PC-9 (cell line): ENCODE measurements at regions not wholly inside any gene's neighbourhood (a gene's known extent, or its start where the extent isn't known, plus 50 kb on each side); places are given as distances from the start of the nearest gene placed in this dataset.
A peak's percentile ranks its signal among the peaks of the same experiment; 100 is the strongest.

Experiments
- BruUV-seq: library from RNA; stranded (reverse); fragments of 400-500 nt; replicated peaks from 2 replicates; lab custom pipeline; 2021; lab: Mats Ljungman, UMichigan
- CTCF ChIA-PET: fragments of 300-600 bp; sonication (Branson Sonifier 250); formaldehyde crosslinking; loops from one replicate; lab custom pipeline; 2022; ENCODE audit warnings: antibody characterized with exemption; lab: Charles Lee
- POLR2A ChIA-PET: fragments of 300-600 bp; sonication (Branson Sonifier 250); formaldehyde crosslinking; loops from one replicate; lab custom pipeline; 2022; ENCODE audit warnings: antibody characterized with exemption; ENCODE audit not compliant: unreplicated experiment; lab: Charles Lee
- DNase-seq, 2 experiments: peaks; one replicate each; pipeline versions ENCODE4 v3.0.0 to v3.0.0-alpha.2; 2015 to 2022; ENCODE audit warnings: mixed read lengths in 1 of 2
- H2AFZ ChIP-seq: fragments of 200-600 bp; sonication (generic); 2 replicates; pipeline ENCODE4 v1.8.1; 2017; ENCODE audit warnings: antibody characterized with exemption
- H3F3A ChIP-seq: fragments of 200-600 bp; sonication (generic); 2 replicates; pipeline ENCODE4 v1.8.1; 2017; ENCODE audit warnings: antibody characterized with exemption, mild to moderate bottlenecking, low read depth; ENCODE audit not compliant: insufficient read depth
- H3K27ac ChIP-seq: fragments of 200-600 bp; sonication (generic); 2 replicates; pipeline ENCODE4 v1.6.1; 2016; ENCODE audit warnings: mixed run types
- H3K27me3 ChIP-seq: fragments of 200-600 bp; sonication (generic); 2 replicates; pipeline ENCODE4 v1.6.1; 2016; ENCODE audit warnings: low read depth, mixed run types; ENCODE audit not compliant: insufficient read depth
- H3K36me3 ChIP-seq: fragments of 200-600 bp; sonication (generic); 2 replicates; pipeline ENCODE4 v1.6.1; 2016; ENCODE audit warnings: low read depth, mixed run types
- H3K4me1 ChIP-seq: fragments of 200-600 bp; sonication (generic); replicated peaks from 2 replicates; pipeline ENCODE4 v1.6.1; 2016; ENCODE audit warnings: mixed run types; ENCODE audit not compliant: insufficient read depth
- H3K4me2 ChIP-seq: fragments of 200-600 bp; sonication (generic); 2 replicates; pipeline ENCODE4 v1.6.1; 2017; ENCODE audit warnings: mixed run types
- H3K4me3 ChIP-seq: fragments of 200-600 bp; sonication (generic); 2 replicates; pipeline ENCODE4 v1.6.1; 2016; ENCODE audit warnings: mixed run types
- H3K79me2 ChIP-seq: fragments of 200-600 bp; sonication (generic); 2 replicates; pipeline ENCODE4 v1.6.1; 2017; ENCODE audit warnings: low read depth, mixed run types
- H3K9me2 ChIP-seq: fragments of 200-600 bp; sonication (generic); 2 replicates; pipeline ENCODE4 v1.8.1; 2017; ENCODE audit warnings: mild to moderate bottlenecking; ENCODE audit not compliant: insufficient read depth
- H3K9me3 ChIP-seq: fragments of 200-600 bp; sonication (generic); 2 replicates; pipeline ENCODE4 v1.8.1; 2016; ENCODE audit warnings: low read depth; ENCODE audit not compliant: insufficient read depth
- H4K20me1 ChIP-seq: fragments of 200-600 bp; sonication (generic); 2 replicates; pipeline ENCODE4 v1.8.1; 2017; ENCODE audit not compliant: insufficient read depth
- EZH2 ChIP-seq: fragments of 200-600 bp; sonication (generic); IDR thresholded peaks from 2 replicates; pipeline ENCODE4 v1.8.0; 2017; ENCODE audit warnings: antibody characterized with exemption, low read depth
- intact Hi-C: fragments of 100-400 bp; cut with micrococcal nuclease; formaldehyde crosslinking; loops from one replicate; pipeline ENCODE4 v1.10.0; 2022; ENCODE audit not compliant: unreplicated experiment
- TF ChIP-seq, protein P1 (sequence below): fragments of 200-600 bp; sonication (generic); conservative IDR thresholded peaks from 2 replicates; pipeline ENCODE4 v1.6.1; 2017; ENCODE audit warnings: mixed run types, antibody characterized with exemption, mild to moderate bottlenecking, moderate library complexity

DNA sequence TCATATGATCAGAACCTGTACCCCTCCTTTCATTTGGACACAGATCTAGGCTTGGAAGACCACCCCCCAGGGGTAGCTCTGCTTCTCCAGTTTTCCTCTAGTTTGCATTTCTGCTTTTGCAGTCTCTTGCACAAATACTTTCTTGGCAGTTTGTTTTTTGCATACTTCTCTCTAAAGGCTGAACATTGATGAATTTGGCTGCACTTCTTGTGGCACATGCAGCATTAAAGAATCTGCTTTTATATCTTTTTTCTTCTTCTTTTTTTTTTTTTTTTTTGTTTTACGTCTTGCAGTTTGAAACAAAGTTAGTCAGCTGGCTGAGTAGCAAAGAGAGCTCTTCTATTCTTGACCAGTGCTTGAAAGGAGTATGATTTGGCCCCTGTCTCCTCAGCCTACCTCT lies 273.0 kb downstream of the GLUD2 start:
- H3K27me3 ChIP-seq, result no peaks in the 10 kb centered on the region
- no peaks in the 10 kb centered on the region for H3F3A ChIP-seq
- H3K4me1 ChIP-seq, result no peaks in the 10 kb centered on the region
- H3K27ac ChIP-seq, result no peak overlapping the region
- no peak overlapping the region for H3K4me2 ChIP-seq
- no peak for TF ChIP-seq EZH2
- TF ChIP-seq, protein P1, sequence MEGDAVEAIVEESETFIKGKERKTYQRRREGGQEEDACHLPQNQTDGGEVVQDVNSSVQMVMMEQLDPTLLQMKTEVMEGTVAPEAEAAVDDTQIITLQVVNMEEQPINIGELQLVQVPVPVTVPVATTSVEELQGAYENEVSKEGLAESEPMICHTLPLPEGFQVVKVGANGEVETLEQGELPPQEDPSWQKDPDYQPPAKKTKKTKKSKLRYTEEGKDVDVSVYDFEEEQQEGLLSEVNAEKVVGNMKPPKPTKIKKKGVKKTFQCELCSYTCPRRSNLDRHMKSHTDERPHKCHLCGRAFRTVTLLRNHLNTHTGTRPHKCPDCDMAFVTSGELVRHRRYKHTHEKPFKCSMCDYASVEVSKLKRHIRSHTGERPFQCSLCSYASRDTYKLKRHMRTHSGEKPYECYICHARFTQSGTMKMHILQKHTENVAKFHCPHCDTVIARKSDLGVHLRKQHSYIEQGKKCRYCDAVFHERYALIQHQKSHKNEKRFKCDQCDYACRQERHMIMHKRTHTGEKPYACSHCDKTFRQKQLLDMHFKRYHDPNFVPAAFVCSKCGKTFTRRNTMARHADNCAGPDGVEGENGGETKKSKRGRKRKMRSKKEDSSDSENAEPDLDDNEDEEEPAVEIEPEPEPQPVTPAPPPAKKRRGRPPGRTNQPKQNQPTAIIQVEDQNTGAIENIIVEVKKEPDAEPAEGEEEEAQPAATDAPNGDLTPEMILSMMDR, result no peak
- no TSS peak for BruUV-seq
- H2AFZ ChIP-seq, result no peak overlapping the region
- no peaks in the 10 kb centered on the region for H3K36me3 ChIP-seq
- no peaks in the 10 kb centered on the region for H3K9me2 ChIP-seq
- no peaks in the 10 kb centered on the region for H3K9me3 ChIP-seq
- CTCF ChIA-PET, result no interaction called here
- no peaks in the 10 kb centered on the region for H4K20me1 ChIP-seq
- H3K79me2 ChIP-seq, result no peaks in the 10 kb centered on the region
- POLR2A ChIA-PET, result no interaction called here
- intact Hi-C loops, result no loop called here
- no peak overlapping the region for H3K4me3 ChIP-seq
- no peak for DNase-seq

DNA sequence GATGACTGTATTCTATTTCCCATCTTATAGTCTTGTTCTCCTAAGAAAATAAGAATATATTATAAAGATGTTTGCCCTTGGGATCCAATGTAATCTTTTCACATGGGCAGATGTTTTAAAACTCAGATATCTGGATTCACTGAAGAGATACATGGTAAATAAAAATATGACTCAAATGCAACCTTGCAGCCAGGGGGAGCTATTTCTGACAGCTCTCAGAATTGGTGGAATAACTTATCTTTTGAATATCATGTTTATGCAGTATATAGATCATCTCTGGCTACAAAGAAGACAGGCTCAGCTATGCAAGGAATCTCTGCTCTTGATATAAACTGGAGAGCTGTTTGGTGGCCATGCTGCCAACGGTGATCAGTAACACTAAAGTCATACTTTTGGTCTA lies 274.7 kb downstream of the GLUD2 start:
- H3K9me3 ChIP-seq, result no peaks in the 10 kb centered on the region
- H3K4me2 ChIP-seq, result no peak overlapping the region
- H3K27ac ChIP-seq, result no peak overlapping the region
- TF ChIP-seq, protein P1, result peak; percentile 71
- TF ChIP-seq EZH2, result no peak
- H3K27me3 ChIP-seq, result no peaks in the 10 kb centered on the region
- H3K4me1 ChIP-seq, result no peaks in the 10 kb centered on the region
- H3K9me2 ChIP-seq, result no peaks in the 10 kb centered on the region
- intact Hi-C loops, result no loop called here
- ChIA-PET CTCF (no interaction called here), POLR2A (no interaction called here)
- H3F3A ChIP-seq, result no peaks in the 10 kb centered on the region
- H4K20me1 ChIP-seq, result no peaks in the 10 kb centered on the region
- no peaks in the 10 kb centered on the region for H3K79me2 ChIP-seq
- H3K4me3 ChIP-seq, result no peak overlapping the region
- no peak overlapping the region for H2AFZ ChIP-seq
- peak in 1 of 2 experiments; percentile 0 for DNase-seq
- no TSS peak for BruUV-seq
- no peaks in the 10 kb centered on the region for H3K36me3 ChIP-seq

DNA sequence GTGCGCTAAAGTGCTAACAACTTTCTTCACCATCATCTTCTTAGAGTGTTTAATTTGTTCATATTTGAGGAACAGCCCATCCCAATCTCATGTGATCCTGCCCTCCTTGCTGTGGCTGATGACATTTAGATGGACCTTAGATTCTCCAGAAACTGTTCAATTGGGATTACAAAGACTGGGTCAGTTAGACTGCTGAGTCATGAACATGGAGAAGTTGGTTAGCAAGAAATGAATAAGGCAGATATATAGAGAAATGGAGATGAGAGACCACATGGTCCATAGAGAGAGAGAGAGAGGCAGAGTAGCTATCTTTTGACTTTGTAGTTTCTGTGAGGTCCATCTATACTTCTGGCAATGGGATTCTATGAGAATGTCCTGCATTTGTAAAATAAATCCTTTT lies 275.9 kb downstream of the GLUD2 start:
- no peaks in the 10 kb centered on the region for H3K4me1 ChIP-seq
- H3K27me3 ChIP-seq, result no peaks in the 10 kb centered on the region
- no peak overlapping the region for H2AFZ ChIP-seq
- H3K4me2 ChIP-seq, result no peak overlapping the region
- H3K27ac ChIP-seq, result no peak overlapping the region
- no peaks in the 10 kb centered on the region for H3K79me2 ChIP-seq
- ChIA-PET CTCF (no interaction called here), POLR2A (interaction anchor here (0.6 kb wide), 1 partner anchor 764 kb away, joined by 6 read pairs; no protein-coding TSS in a partner anchor)
- H3K4me3 ChIP-seq, result no peak overlapping the region
- no peaks in the 10 kb centered on the region for H3F3A ChIP-seq
- no peaks in the 10 kb centered on the region for H3K36me3 ChIP-seq
- no peaks in the 10 kb centered on the region for H3K9me3 ChIP-seq
- intact Hi-C loops, result no loop called here
- TF ChIP-seq, protein P1, result no peak
- no peak for TF ChIP-seq EZH2
- H3K9me2 ChIP-seq, result no peaks in the 10 kb centered on the region
- BruUV-seq, result no TSS peak
- H4K20me1 ChIP-seq, result no peaks in the 10 kb centered on the region
- DNase-seq, result no peak
